Natural killer cell (primary cell): ENCODE measurements at regions not wholly inside any gene's neighbourhood (a gene's known extent, or its start where the extent isn't known, plus 50 kb on each side); places are given as distances from the start of the nearest gene placed in this dataset.

Experiments used
- ATAC-seq, 3 donors: fragments of 150-1000 bp in 2 of 3; fragments of 200-7000 bp in 1 of 3; cut with Tn5 transposase; 1 replicate in 1 of 3; 2 replicates in 2 of 3; pipeline ENCODE4 v1.10.0; 2021; ENCODE audit warnings: mild to moderate bottlenecking in 2 of 3, moderate library complexity in 2 of 3
- DNase-seq, 2 donors: peaks; one replicate each; pipeline versions ENCODE4 v3.0.0 to v3.0.0-alpha.2; 2013 to 2021; ENCODE audit warnings: mixed read lengths in 1 of 2
- H3K27ac ChIP-seq: one replicate; pipeline ENCODE4 v1.5.1; 2013; ENCODE audit warnings: mild to moderate bottlenecking, low read length
- H3K27me3 ChIP-seq: one replicate; pipeline ENCODE4 v1.6.1; 2013; ENCODE audit warnings: low read length; ENCODE audit not compliant: control insufficient read depth, insufficient read depth
- H3K36me3 ChIP-seq: one replicate; pipeline ENCODE4 v1.6.1; 2013; ENCODE audit warnings: low read length; ENCODE audit not compliant: control insufficient read depth, insufficient read depth
- H3K4me1 ChIP-seq: one replicate; pipeline ENCODE4 v1.6.1; 2013; ENCODE audit warnings: low read length; ENCODE audit not compliant: control insufficient read depth, insufficient read depth
- H3K4me3 ChIP-seq: one replicate; pipeline ENCODE4 v1.5.1; 2013; ENCODE audit warnings: low read length
- H3K9me3 ChIP-seq: one replicate; pipeline ENCODE4 v1.6.1; 2013; ENCODE audit warnings: low read length; ENCODE audit not compliant: control insufficient read depth, insufficient read depth
- H3K27ac Mint-ChIP-seq, 2 donors: one replicate each; pipeline ENCODE4 v1.8.0; 2022; ENCODE audit warnings: mild to moderate bottlenecking in 2 of 2, mixed read lengths in 2 of 2, moderate library complexity in 1 of 2
- H3K27me3 Mint-ChIP-seq, 2 donors: one replicate each; pipeline ENCODE4 v1.8.0; 2022; ENCODE audit warnings: low read depth in 2 of 2, mixed read lengths in 2 of 2
- H3K36me3 Mint-ChIP-seq: one replicate; pipeline ENCODE4 v1.8.0; 2022; ENCODE audit warnings: mixed read lengths
- H3K4me1 Mint-ChIP-seq, 2 donors: one replicate each; pipeline ENCODE4 v1.8.0; 2022; ENCODE audit warnings: mixed read lengths in 2 of 2
- H3K4me3 Mint-ChIP-seq: one replicate; pipeline ENCODE4 v1.8.0; 2022; ENCODE audit warnings: mild to moderate bottlenecking, moderate library complexity, mixed read lengths
- H3K9me3 Mint-ChIP-seq, 2 donors: one replicate each; pipeline ENCODE4 v1.8.0; 2022; ENCODE audit warnings: mixed read lengths in 2 of 2
- CTCF ChIP-seq: fragments of 200-600 bp; IDR thresholded peaks from one replicate; pipeline ENCODE4 v1.8.0; 2022; ENCODE audit warnings: antibody characterized with exemption
- WGBS: methylation state at CpG from one replicate; pipeline ENCODE4 v1.1.7; 2013; ENCODE audit warnings: missing lambda C conversion rate; ENCODE audit not compliant: insufficient coverage; 5-methylcytosine and 5-hydroxymethylcytosine counted together
- intact Hi-C: fragments of 100-400 bp; cut with micrococcal nuclease; formaldehyde crosslinking; loops from one replicate; pipeline ENCODE4 v1.14.2; 2022

DNA sequence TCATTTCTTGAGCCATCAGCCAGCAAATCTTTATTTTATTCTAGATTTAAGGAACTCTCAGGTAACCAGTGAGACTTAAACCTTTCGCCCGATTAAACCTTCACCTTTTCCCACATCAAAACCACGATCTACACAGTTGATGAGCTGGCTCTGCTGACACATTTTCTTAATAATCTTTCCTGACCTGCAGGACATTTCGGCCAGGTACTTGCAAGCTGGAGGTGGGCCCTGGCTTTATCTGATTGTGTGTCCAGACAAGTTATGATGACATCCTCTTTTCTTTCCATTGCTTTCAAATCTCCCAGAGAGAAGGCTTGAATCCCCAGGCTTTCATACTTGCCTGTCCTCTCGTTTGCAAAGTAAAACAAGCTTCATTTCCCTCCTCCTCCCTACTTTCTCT lies 144.2 kb downstream of the EFNB2 start:
- Histone ChIP-seq H3K9me3 (no peaks in the 10 kb centered on the region), H3K4me1 (no peaks in the 10 kb centered on the region), H3K36me3 (no peaks in the 10 kb centered on the region), H3K27ac (no peak overlapping the region), H3K4me3 (no peak overlapping the region), H3K27me3 (no peaks in the 10 kb centered on the region)
- intact Hi-C loops = no loop called here
- no peak overlapping the region for H3K4me3 Mint-ChIP-seq
- no peaks in the 10 kb centered on the region for H3K36me3 Mint-ChIP-seq
- H3K27me3 Mint-ChIP-seq = peaks cover 0 to 5% of the 10 kb centered on the region in 2 donors
- TF ChIP-seq CTCF = no peak
- no peak overlapping the region for H3K27ac Mint-ChIP-seq
- ATAC-seq (no peak), DNase-seq (no peak)
- H3K9me3 Mint-ChIP-seq = peaks cover 0 to 2% of the 10 kb centered on the region in 2 donors
- 77% methylated on average over 4 of the region's 5 CpGs for WGBS
- no peaks in the 10 kb centered on the region for H3K4me1 Mint-ChIP-seq

DNA sequence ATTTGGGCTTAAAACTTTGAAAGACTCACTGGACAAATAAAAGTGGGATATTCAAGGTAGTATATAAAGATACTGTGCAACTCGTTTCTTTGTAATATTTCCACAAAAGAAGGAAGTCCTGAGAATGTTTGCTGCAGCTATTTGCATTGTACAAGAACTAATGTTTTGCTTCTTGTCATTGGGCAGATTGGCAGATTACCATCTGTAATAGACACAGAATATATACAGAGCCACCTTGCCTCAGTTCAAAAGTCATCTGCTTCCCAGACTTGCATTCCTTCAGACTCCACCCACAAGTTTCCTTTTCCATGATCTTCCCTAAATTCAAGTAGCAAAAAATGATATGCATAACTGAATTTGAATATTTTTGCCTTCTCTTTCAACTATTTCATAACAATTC lies 145.1 kb downstream of the EFNB2 start:
- Histone ChIP-seq H3K4me3 (no peak overlapping the region), H3K27ac (no peak overlapping the region), H3K9me3 (no peaks in the 10 kb centered on the region), H3K27me3 (no peaks in the 10 kb centered on the region), H3K4me1 (no peaks in the 10 kb centered on the region), H3K36me3 (no peaks in the 10 kb centered on the region)
- Mint-ChIP-seq H3K4me3 (no peak overlapping the region), H3K4me1 (no peaks in the 10 kb centered on the region), H3K36me3 (no peaks in the 10 kb centered on the region), H3K27ac (no peak overlapping the region), H3K9me3 (peaks cover 0 to 2% of the 10 kb centered on the region in 2 donors), H3K27me3 (peaks cover 0 to 5% of the 10 kb centered on the region in 2 donors)
- TF ChIP-seq CTCF = no peak
- ATAC-seq (no peak), DNase-seq (no peak)
- intact Hi-C loops = no loop called here
- 21% methylated on average over 1 of the region's 1 CpG for WGBS

- Mint-ChIP-seq H3K36me3 (no peaks in the 10 kb centered on the region), H3K27me3 (peaks cover 0 to 5% of the 10 kb centered on the region in 2 donors), H3K4me3 (no peak overlapping the region), H3K4me1 (no peaks in the 10 kb centered on the region), H3K9me3 (no peaks in the 10 kb centered on the region), H3K27ac (no peak overlapping the region)
- intact Hi-C loops = no loop called here
- Histone ChIP-seq H3K27ac (no peak overlapping the region), H3K4me1 (no peaks in the 10 kb centered on the region), H3K36me3 (no peaks in the 10 kb centered on the region), H3K4me3 (no peak overlapping the region), H3K9me3 (no peaks in the 10 kb centered on the region), H3K27me3 (no peaks in the 10 kb centered on the region)
- no peak for TF ChIP-seq CTCF
- ATAC-seq = no peak
- no peak for DNase-seq
- 92% methylated on average over 6 of the region's 6 CpGs for WGBS
Measured at GRCh38 chr13:106385654-106386053, 149.8 kb downstream of the EFNB2 start.

DNA sequence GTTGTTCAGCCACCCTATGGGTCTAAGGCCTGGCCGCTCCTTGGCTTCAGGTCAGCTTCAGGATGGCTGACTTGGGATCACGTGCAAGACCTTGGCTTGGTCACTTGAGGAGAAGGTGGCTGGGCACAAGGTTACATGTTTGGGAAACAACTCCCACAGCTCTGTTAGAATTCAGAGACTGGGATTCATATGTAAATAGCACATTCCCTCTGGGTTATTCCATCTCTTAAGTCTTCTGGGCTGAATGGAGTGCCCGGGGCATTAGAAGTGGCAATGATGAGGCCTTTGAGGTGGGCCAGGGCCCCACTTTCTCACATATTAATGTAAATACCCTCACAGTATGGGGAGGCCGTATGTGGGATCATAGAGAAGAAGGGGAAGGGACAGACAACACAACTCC lies 150.9 kb downstream of the EFNB2 start:
- no peaks in the 10 kb centered on the region for H3K36me3 ChIP-seq
- Mint-ChIP-seq H3K27me3 (peaks cover 0 to under 1% of the 10 kb centered on the region in 2 donors), H3K4me1 (no peaks in the 10 kb centered on the region), H3K27ac (no peak overlapping the region), H3K4me3 (no peak overlapping the region), H3K36me3 (no peaks in the 10 kb centered on the region), H3K9me3 (no peaks in the 10 kb centered on the region)
- ATAC-seq = no peak
- intact Hi-C loops = no loop called here
- no peaks in the 10 kb centered on the region for H3K4me1 ChIP-seq
- no peak overlapping the region for H3K27ac ChIP-seq
- no peaks in the 10 kb centered on the region for H3K27me3 ChIP-seq
- TF ChIP-seq CTCF = no peak
- no peaks in the 10 kb centered on the region for H3K9me3 ChIP-seq
- DNase-seq = no peak
- no peak overlapping the region for H3K4me3 ChIP-seq
- WGBS = 65% methylated on average over 3 of the region's 4 CpGs
